ENCODE measurements at regions not wholly inside any gene's neighbourhood (a gene's known extent, or its start where the extent isn't known, plus 50 kb on each side); places are given as distances from the start of the nearest gene placed in this dataset.

- peak; percentile 58 for DNase-seq (ENCODE audit: extremely low spot score)
- ChIA-PET POLR2A (no interaction called here), CTCF (interaction anchor here (0.7 to 4.2 kb wide), 5 partner anchors 9 to 47 kb away, joined by 3 to 20 read pairs (median 4); no protein-coding TSS in a partner anchor)
- TF ChIP-seq CTCF (IDR thresholded peaks at IDR 0.05; ENCODE audit: control extremely low read depth, extremely low read depth, low read depth, missing control alignments) = peak; percentile 9
Observed at GRCh38 chr13:24625331-24625731, 54.9 kb upstream of the ATP12A start.

- DNase-seq (ENCODE audit: extremely low spot score) = peak; percentile 58
- TF ChIP-seq CTCF (IDR thresholded peaks at IDR 0.05; ENCODE audit: control extremely low read depth, extremely low read depth, low read depth, missing control alignments) = no peak
- ChIA-PET CTCF (interaction anchor here (1.0 to 4.2 kb wide), 3 partner anchors 11 to 38 kb away, joined by 3 to 20 read pairs (median 4); no protein-coding TSS in a partner anchor), POLR2A (no interaction called here)
Observed at GRCh38 chr13:24625870-24626849, 54.0 kb upstream of the ATP12A start.

GRCh38 chr13:24627090-24627714, 53.0 kb upstream of the ATP12A start:
- DNase-seq (ENCODE audit: extremely low spot score) = no peak
- POLR2A ChIA-PET = no interaction called here
- CTCF ChIA-PET = interaction anchor here (4.2 kb wide), 1 partner anchor 15 kb away, joined by 20 read pairs; no protein-coding TSS in a partner anchor
- no peak for TF ChIP-seq CTCF (IDR thresholded peaks at IDR 0.05; ENCODE audit: control extremely low read depth, extremely low read depth, low read depth, missing control alignments)

- POLR2A ChIA-PET = no interaction called here
- CTCF ChIA-PET = interaction anchor here (0.8 to 4.2 kb wide), 3 partner anchors 9 to 48 kb away, joined by 3 to 20 read pairs (median 3); no protein-coding TSS in a partner anchor
- no peak for DNase-seq (ENCODE audit: extremely low spot score)
- no peak for TF ChIP-seq CTCF (IDR thresholded peaks at IDR 0.05; ENCODE audit: control extremely low read depth, extremely low read depth, low read depth, missing control alignments)
Observed at GRCh38 chr13:24627946-24628345, 52.3 kb upstream of the ATP12A start.

GRCh38 chr13:24629320-24629719, 50.9 kb upstream of the ATP12A start:
- no peak for TF ChIP-seq CTCF (IDR thresholded peaks at IDR 0.05; ENCODE audit: control extremely low read depth, extremely low read depth, low read depth, missing control alignments)
- no peak for DNase-seq (ENCODE audit: extremely low spot score)
- CTCF ChIA-PET = interaction anchor here (0.6 to 1.9 kb wide), 5 partner anchors 9 to 36 kb away, joined by 3 to 4 read pairs (median 3); no protein-coding TSS in a partner anchor
- POLR2A ChIA-PET = no interaction called here

- no peak for DNase-seq (ENCODE audit: extremely low spot score)
- POLR2A ChIA-PET = no interaction called here
- CTCF ChIA-PET = interaction anchor here (1.0 to 1.9 kb wide), 4 partner anchors 8 to 19 kb away, joined by 3 to 4 read pairs (median 4); no protein-coding TSS in a partner anchor
- TF ChIP-seq CTCF (IDR thresholded peaks at IDR 0.05; ENCODE audit: control extremely low read depth, extremely low read depth, low read depth, missing control alignments) = no peak
Observed at GRCh38 chr13:24630121-24630520, 50.1 kb upstream of the ATP12A start.

Measured in GM10248 (cell line).